ENCODE measurements at regions not wholly inside any gene's neighbourhood (a gene's known extent, or its start where the extent isn't known, plus 50 kb on each side); places are given as distances from the start of the nearest gene placed in this dataset.

DNA sequence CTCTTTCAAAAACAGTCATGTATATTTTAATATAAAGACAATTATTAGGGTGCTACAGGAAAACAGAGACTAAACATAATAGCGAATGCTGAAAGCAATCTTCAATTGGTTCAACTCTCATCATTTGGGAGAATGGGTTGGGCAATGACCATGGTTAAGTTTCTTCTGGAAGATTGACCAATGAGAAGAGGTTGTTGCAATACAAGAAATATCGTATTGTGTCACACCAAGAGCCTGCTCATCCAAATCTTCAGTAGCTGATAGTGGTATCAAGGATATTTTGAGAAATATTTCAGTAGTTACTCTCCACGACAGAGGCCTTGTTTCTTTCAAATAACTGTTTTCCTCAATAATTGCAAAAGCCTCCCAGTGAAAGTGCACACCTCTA lies 83.0 kb upstream of the FNDC3A start:
- TF ChIP-seq, protein P1, sequence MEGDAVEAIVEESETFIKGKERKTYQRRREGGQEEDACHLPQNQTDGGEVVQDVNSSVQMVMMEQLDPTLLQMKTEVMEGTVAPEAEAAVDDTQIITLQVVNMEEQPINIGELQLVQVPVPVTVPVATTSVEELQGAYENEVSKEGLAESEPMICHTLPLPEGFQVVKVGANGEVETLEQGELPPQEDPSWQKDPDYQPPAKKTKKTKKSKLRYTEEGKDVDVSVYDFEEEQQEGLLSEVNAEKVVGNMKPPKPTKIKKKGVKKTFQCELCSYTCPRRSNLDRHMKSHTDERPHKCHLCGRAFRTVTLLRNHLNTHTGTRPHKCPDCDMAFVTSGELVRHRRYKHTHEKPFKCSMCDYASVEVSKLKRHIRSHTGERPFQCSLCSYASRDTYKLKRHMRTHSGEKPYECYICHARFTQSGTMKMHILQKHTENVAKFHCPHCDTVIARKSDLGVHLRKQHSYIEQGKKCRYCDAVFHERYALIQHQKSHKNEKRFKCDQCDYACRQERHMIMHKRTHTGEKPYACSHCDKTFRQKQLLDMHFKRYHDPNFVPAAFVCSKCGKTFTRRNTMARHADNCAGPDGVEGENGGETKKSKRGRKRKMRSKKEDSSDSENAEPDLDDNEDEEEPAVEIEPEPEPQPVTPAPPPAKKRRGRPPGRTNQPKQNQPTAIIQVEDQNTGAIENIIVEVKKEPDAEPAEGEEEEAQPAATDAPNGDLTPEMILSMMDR (IDR thresholded peaks at IDR 0.05; ENCODE audit: low read depth, low read length, missing input control): no peak
- TF ChIP-seq REST (IDR thresholded peaks at IDR 0.05) (no peak), MAX (IDR thresholded peaks at IDR 0.05) (no peak), SP1 (IDR thresholded peaks at IDR 0.05) (no peak)

Data from liver (tissue), 3 donors.